Endothelial cell of umbilical vein (primary cell): ENCODE measurements at regions not wholly inside any gene's neighbourhood (a gene's known extent, or its start where the extent isn't known, plus 50 kb on each side); places are given as distances from the start of the nearest gene placed in this dataset.
A peak's percentile ranks its signal among the peaks of the same experiment; 100 is the strongest.

Experiments
- BruUV-seq: library from RNA; stranded (reverse); fragments of 400-500 nt; replicated peaks from 2 replicates; lab custom pipeline; 2021; lab: Mats Ljungman, UMichigan
- CTCF ChIA-PET: fragments of 300-600, 350-600 bp; sonication (Branson Sonifier 250); formaldehyde crosslinking; loops from one replicate; lab custom pipeline; 2021; ENCODE audit warnings: antibody characterized with exemption, inconsistent platforms; lab: Charles Lee
- POLR2A ChIA-PET: fragments of 300-600, 350-600 bp; sonication (Branson Sonifier 250); formaldehyde crosslinking; loops from one replicate; lab custom pipeline; 2021; ENCODE audit warnings: antibody characterized with exemption, inconsistent platforms; lab: Charles Lee
- DNase-seq: peaks from one replicate; pipeline ENCODE4 v3.0.0-alpha.2; 2011; ENCODE audit warnings: low read depth, low spot score
- FAIRE-seq: peaks from 2 replicates; lab custom pipeline; 2011; peaks lifted over from hg19 to GRCh38; lab: Jason Lieb, UNC
- H2AFZ ChIP-seq: 2 replicates; pipeline ENCODE4 v1.6.0; 2012; ENCODE audit warnings: low read depth, low read length, control low read depth, inconsistent platforms
- H3K27ac ChIP-seq: 2 replicates; pipeline ENCODE4 v1.5.1; 2011; ENCODE audit warnings: low read depth, mild to moderate bottlenecking, control low read depth, low read length, moderate library complexity; ENCODE audit not compliant: insufficient read depth
- H3K27me3 ChIP-seq, 2 experiments: 2 replicates each; pipeline versions ENCODE4 v1.6.0 to v1.6.1; 2011; ENCODE audit warnings: low read length in 2 of 2, mixed read lengths in 1 of 2; ENCODE audit not compliant: control insufficient read depth in 2 of 2, insufficient read depth in 2 of 2
- H3K36me3 ChIP-seq, 2 experiments: 2 replicates in 1 of 2; 3 replicates in 1 of 2; pipeline ENCODE4 v1.5.1; 2011; ENCODE audit warnings: low read length in 2 of 2, mild to moderate bottlenecking in 1 of 2, moderate library complexity in 1 of 2; ENCODE audit not compliant: control insufficient read depth in 2 of 2, insufficient read depth in 2 of 2; ENCODE audit errors: extremely low read depth in 1 of 2
- H3K4me1 ChIP-seq: 3 replicates; pipeline ENCODE4 v1.5.1; 2011; ENCODE audit warnings: mild to moderate bottlenecking, low read length; ENCODE audit not compliant: control insufficient read depth, insufficient read depth; ENCODE audit errors: extremely low read depth
- H3K4me2 ChIP-seq: 2 replicates; pipeline ENCODE4 v1.6.1; 2011; ENCODE audit warnings: low read length, control low read depth, mixed read lengths; ENCODE audit not compliant: insufficient read depth
- H3K4me3 ChIP-seq, 3 experiments: fragments of 200-600 bp in 1 of 3; sonication (generic), shearing (Covaris generic) in 1 of 3; replicated peaks in 1 of 3; 2 replicates each; pipeline ENCODE4 v1.5.1; 2011 to 2016; ENCODE audit warnings: control low read depth in 3 of 3, low read length in 3 of 3, mild to moderate bottlenecking in 2 of 3, inconsistent platforms in 1 of 3, low read depth in 1 of 3, moderate library complexity in 1 of 3; ENCODE audit not compliant: insufficient read depth in 1 of 3
- H3K79me2 ChIP-seq: 2 replicates; pipeline ENCODE4 v1.6.0; 2012; ENCODE audit warnings: low read length, inconsistent platforms; ENCODE audit not compliant: control insufficient read depth, insufficient read depth
- H3K9ac ChIP-seq: replicated peaks from 2 replicates; pipeline ENCODE3; 2011; ENCODE audit warnings: low read length, control low read depth; ENCODE audit not compliant: insufficient read depth; ENCODE audit errors: extremely low read depth
- H3K9me1 ChIP-seq: replicated peaks from 3 replicates; pipeline ENCODE4 v1.6.0; 2011; ENCODE audit warnings: mild to moderate bottlenecking, low read length; ENCODE audit not compliant: control insufficient read depth, insufficient read depth; ENCODE audit errors: extremely low read depth
- H3K9me3 ChIP-seq: replicated peaks from 2 replicates; pipeline ENCODE4 v1.5.1; 2012; ENCODE audit warnings: low read length, inconsistent platforms; ENCODE audit not compliant: control insufficient read depth, insufficient read depth
- H4K20me1 ChIP-seq: replicated peaks from 2 replicates; pipeline ENCODE3; 2011; ENCODE audit warnings: mild to moderate bottlenecking, low read length; ENCODE audit not compliant: control insufficient read depth, insufficient read depth; ENCODE audit errors: extremely low read depth
- EZH2 ChIP-seq: IDR thresholded peaks from 2 replicates; pipeline ENCODE4 v1.6.1; 2012; ENCODE audit warnings: borderline replicate concordance, low read depth, mild to moderate bottlenecking, moderate library complexity, low read length, inconsistent platforms; ENCODE audit not compliant: severe bottlenecking
- FOS ChIP-seq: IDR thresholded peaks from 2 replicates; pipeline ENCODE4 v1.6.1; 2011; ENCODE audit warnings: mild to moderate bottlenecking, low read length, moderate library complexity, borderline replicate concordance; ENCODE audit not compliant: insufficient read depth
- JUN ChIP-seq: IDR thresholded peaks from 2 replicates; pipeline ENCODE4 v1.6.1; 2011; ENCODE audit warnings: borderline replicate concordance, low read depth; ENCODE audit not compliant: insufficient read length, insufficient read depth
- MYC ChIP-seq: IDR thresholded peaks from one replicate; pipeline ENCODE4 v1.6.1; 2011; ENCODE audit warnings: mild to moderate bottlenecking, low read depth, low read length
- dilution Hi-C: fragments of 300-500 bp; cut with MboI; formaldehyde crosslinking; loops from one replicate; pipeline ENCODE4 v1.15.0; 2019; ENCODE audit warnings: low sequenced_read_pairs; ENCODE audit not compliant: extremely low pct_ligation_motif_present
- intact Hi-C: fragments of 100-400 bp; cut with micrococcal nuclease; formaldehyde crosslinking; loops from one replicate; pipeline ENCODE4 v1.10.0; 2022
- TF ChIP-seq, protein P1 (sequence below), 2 donors: IDR thresholded peaks; 1 replicate in 1 of 2; 2 replicates in 1 of 2; pipeline ENCODE4 v1.5.1; 2011; ENCODE audit warnings: low read length in 2 of 2, mild to moderate bottlenecking in 2 of 2, moderate library complexity in 2 of 2, control low read depth in 1 of 2, inconsistent platforms in 1 of 2, low read depth in 1 of 2; ENCODE audit not compliant: insufficient read depth in 1 of 2; ENCODE audit errors: extremely low read depth in 1 of 2

GRCh38 chr2:120436885-120437603, 91.1 kb downstream of the INHBB start:
- Histone ChIP-seq H4K20me1 (no peaks in the 10 kb centered on the region), H3K27ac (no peak overlapping the region), H3K4me1 (no peaks in the 10 kb centered on the region), H3K27me3 (peaks cover 12 to 19% of the 10 kb centered on the region in 2 experiments), H3K4me3 (no peak overlapping the region), H3K9me3 (no peaks in the 10 kb centered on the region), H3K79me2 (no peaks in the 10 kb centered on the region), H2AFZ (no peak overlapping the region), H3K36me3 (no peaks in the 10 kb centered on the region), H3K9ac (no peak overlapping the region), H3K4me2 (no peak overlapping the region), H3K9me1 (no peaks in the 10 kb centered on the region)
- FAIRE-seq (peak; percentile 59), DNase-seq (peak; percentile 8)
- BruUV-seq: no TSS peak
- ChIA-PET CTCF (interaction anchor here (0.6 to 3.1 kb wide), 4 partner anchors 90 to 243 kb away, joined by 3 to 18 read pairs (median 7); no protein-coding TSS in a partner anchor), POLR2A (no interaction called here)
- TF ChIP-seq MYC: no peak
- TF ChIP-seq, protein P1, sequence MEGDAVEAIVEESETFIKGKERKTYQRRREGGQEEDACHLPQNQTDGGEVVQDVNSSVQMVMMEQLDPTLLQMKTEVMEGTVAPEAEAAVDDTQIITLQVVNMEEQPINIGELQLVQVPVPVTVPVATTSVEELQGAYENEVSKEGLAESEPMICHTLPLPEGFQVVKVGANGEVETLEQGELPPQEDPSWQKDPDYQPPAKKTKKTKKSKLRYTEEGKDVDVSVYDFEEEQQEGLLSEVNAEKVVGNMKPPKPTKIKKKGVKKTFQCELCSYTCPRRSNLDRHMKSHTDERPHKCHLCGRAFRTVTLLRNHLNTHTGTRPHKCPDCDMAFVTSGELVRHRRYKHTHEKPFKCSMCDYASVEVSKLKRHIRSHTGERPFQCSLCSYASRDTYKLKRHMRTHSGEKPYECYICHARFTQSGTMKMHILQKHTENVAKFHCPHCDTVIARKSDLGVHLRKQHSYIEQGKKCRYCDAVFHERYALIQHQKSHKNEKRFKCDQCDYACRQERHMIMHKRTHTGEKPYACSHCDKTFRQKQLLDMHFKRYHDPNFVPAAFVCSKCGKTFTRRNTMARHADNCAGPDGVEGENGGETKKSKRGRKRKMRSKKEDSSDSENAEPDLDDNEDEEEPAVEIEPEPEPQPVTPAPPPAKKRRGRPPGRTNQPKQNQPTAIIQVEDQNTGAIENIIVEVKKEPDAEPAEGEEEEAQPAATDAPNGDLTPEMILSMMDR (IDR thresholded peaks at IDR 0.05; ENCODE audit: extremely low read depth in 1 of 2, insufficient read depth in 1 of 2, low read depth in 1 of 2, low read length in 2 of 2): peak; percentile 26 to 32
- dilution Hi-C loops (no loop called here), intact Hi-C loops (loop anchor here (1.0 kb wide), 1 partner anchor 94 kb away; no protein-coding TSS in a partner anchor)

DNA sequence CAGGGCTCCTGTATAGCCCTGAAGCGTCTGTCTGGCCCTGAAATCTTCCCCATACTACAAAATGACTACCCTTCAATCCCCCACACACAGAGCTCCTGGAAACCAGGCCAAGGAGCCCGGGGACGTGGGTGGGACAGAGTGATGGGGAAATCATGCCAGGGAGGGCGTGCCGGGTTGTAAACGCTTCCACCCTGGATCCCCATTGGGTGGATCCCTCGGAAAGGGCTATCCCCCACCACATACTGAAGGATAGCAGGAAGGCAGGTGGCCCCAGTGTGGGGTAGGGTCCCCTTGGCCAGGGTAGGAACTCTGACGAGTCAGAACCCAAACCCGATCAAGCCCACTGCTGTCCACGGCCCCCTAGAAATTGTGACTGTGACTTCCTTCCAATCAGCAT, 91.7 kb downstream of the INHBB start:
- Histone ChIP-seq H3K4me2 (no peak overlapping the region), H3K4me1 (no peaks in the 10 kb centered on the region), H3K27me3 (peaks cover 15 to 24% of the 10 kb centered on the region in 2 experiments), H4K20me1 (no peaks in the 10 kb centered on the region), H3K9ac (no peak overlapping the region), H3K9me1 (no peaks in the 10 kb centered on the region), H3K36me3 (no peaks in the 10 kb centered on the region), H3K9me3 (no peaks in the 10 kb centered on the region), H2AFZ (no peak overlapping the region), H3K79me2 (no peaks in the 10 kb centered on the region), H3K27ac (no peak overlapping the region), H3K4me3 (no peak overlapping the region)
- no peak for TF ChIP-seq EZH2
- TF ChIP-seq JUN: no peak
- TF ChIP-seq FOS: no peak
- TF ChIP-seq, protein P1 (IDR thresholded peaks at IDR 0.05; ENCODE audit: extremely low read depth in 1 of 2, insufficient read depth in 1 of 2, low read depth in 1 of 2, low read length in 2 of 2): no peak
- no peak for FAIRE-seq
- dilution Hi-C loops (no loop called here), intact Hi-C loops (loop anchor here (1.0 kb wide), 1 partner anchor 94 kb away; no protein-coding TSS in a partner anchor)
- ChIA-PET POLR2A (no interaction called here), CTCF (interaction anchor here (3.1 kb wide), 1 partner anchor 94 kb away, joined by 18 read pairs; no protein-coding TSS in a partner anchor)
- no TSS peak for BruUV-seq
- DNase-seq: no peak
